LNCaP clone FGC (cell line): ENCODE measurements at regions not wholly inside any gene's neighbourhood (a gene's known extent, or its start where the extent isn't known, plus 50 kb on each side); places are given as distances from the start of the nearest gene placed in this dataset.

ENCODE experiments used
- DNase-seq: peaks from one replicate; pipeline ENCODE4 v3.0.0-alpha.2; 2011; ENCODE audit warnings: low read depth
- H3K4me3 ChIP-seq: 2 replicates; pipeline ENCODE4 v1.5.1; 2011; ENCODE audit warnings: mild to moderate bottlenecking, low read depth, low read length, control low read depth
- TF ChIP-seq, protein P1 (sequence below): IDR thresholded peaks from 2 replicates; pipeline ENCODE4 v1.5.1; 2012; ENCODE audit warnings: mild to moderate bottlenecking; ENCODE audit not compliant: control insufficient read depth, insufficient read depth; ENCODE audit errors: extremely low read depth

GRCh38 chr4:36547383-36547782 lies 266.0 kb downstream of the DTHD1 start:
- no peak for DNase-seq
- H3K4me3 ChIP-seq: no peak overlapping the region
- TF ChIP-seq, protein P1, sequence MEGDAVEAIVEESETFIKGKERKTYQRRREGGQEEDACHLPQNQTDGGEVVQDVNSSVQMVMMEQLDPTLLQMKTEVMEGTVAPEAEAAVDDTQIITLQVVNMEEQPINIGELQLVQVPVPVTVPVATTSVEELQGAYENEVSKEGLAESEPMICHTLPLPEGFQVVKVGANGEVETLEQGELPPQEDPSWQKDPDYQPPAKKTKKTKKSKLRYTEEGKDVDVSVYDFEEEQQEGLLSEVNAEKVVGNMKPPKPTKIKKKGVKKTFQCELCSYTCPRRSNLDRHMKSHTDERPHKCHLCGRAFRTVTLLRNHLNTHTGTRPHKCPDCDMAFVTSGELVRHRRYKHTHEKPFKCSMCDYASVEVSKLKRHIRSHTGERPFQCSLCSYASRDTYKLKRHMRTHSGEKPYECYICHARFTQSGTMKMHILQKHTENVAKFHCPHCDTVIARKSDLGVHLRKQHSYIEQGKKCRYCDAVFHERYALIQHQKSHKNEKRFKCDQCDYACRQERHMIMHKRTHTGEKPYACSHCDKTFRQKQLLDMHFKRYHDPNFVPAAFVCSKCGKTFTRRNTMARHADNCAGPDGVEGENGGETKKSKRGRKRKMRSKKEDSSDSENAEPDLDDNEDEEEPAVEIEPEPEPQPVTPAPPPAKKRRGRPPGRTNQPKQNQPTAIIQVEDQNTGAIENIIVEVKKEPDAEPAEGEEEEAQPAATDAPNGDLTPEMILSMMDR: no peak

- TF ChIP-seq, protein P1: no peak
- no peak for DNase-seq
- H3K4me3 ChIP-seq: no peak overlapping the region
These were observed 267.8 kb downstream of the DTHD1 start for GRCh38 chr4:36549252-36549651.

- DNase-seq: no peak
- H3K4me3 ChIP-seq: no peak overlapping the region
- TF ChIP-seq, protein P1: no peak
These were observed 268.6 kb downstream of the DTHD1 start for GRCh38 chr4:36549992-36550391.

DNA sequence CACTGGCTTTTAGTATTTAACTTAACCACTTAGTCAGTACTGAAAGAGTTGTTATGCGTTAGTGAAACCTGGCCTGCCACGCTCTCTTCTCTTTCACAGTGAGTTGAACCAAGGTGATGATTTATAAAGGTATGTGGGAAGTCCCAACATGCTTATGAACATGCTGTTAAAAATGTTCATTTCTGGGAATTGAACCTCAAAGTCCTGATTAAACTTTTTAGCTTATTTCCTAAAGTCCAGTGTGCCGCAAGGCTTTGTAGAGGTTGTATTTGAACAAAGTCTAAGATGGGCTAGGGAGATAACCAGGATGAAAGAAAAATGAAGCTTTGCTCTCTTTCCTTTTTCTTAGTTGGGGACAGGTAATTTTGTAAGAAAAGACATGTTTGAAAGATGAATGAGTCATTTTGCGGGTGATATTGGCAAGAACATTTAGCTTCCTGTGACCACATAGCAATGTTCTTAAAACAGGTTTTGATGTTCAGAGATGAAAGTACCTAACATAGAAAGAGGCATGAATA lies 270.3 kb downstream of the DTHD1 start:
- H3K4me3 ChIP-seq: no peak overlapping the region
- DNase-seq: no peak
- TF ChIP-seq, protein P1: no peak

GRCh38 chr4:36553029-36553428 lies 271.6 kb downstream of the DTHD1 start:
- TF ChIP-seq, protein P1: no peak
- peak; percentile 57 for DNase-seq
- no peak overlapping the region for H3K4me3 ChIP-seq

DNA sequence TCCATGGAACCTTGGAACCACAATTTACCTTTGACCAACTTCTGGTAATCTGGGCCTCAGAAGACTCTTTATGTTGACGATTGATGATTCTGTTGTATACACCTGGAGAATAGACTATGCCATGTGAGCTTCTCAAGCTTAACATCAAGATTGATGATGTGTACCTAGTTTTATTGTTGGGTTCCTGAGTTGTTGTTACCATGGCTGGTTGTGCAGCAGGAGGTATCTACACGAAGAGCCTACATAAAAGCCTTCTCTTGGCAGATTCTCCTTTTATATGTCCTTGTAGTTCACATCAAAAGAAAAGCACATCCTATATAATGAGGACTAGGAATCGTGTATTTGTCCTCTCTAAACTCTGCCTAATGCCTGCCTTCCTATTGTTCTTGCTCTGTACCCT lies 272.0 kb downstream of the DTHD1 start:
- no peak overlapping the region for H3K4me3 ChIP-seq
- no peak for DNase-seq
- TF ChIP-seq, protein P1: no peak

- DNase-seq: no peak
- TF ChIP-seq, protein P1: no peak
- no peak overlapping the region for H3K4me3 ChIP-seq
These were observed 275.6 kb downstream of the DTHD1 start for GRCh38 chr4:36556984-36557383.
